GM19238 (cell line): ENCODE measurements at regions not wholly inside any gene's neighbourhood (a gene's known extent, or its start where the extent isn't known, plus 50 kb on each side); places are given as distances from the start of the nearest gene placed in this dataset.
"Not testable (repeated sequence)": the region's sequence is repeated elsewhere in the genome, so short reads cannot be mapped to it uniquely, and the experiment has no call there.

Experiments
- DNase-seq: peaks from one replicate; pipeline ENCODE4 v3.0.0; 2011; ENCODE audit warnings: low spot score; ENCODE audit not compliant: insufficient read length

DNA sequence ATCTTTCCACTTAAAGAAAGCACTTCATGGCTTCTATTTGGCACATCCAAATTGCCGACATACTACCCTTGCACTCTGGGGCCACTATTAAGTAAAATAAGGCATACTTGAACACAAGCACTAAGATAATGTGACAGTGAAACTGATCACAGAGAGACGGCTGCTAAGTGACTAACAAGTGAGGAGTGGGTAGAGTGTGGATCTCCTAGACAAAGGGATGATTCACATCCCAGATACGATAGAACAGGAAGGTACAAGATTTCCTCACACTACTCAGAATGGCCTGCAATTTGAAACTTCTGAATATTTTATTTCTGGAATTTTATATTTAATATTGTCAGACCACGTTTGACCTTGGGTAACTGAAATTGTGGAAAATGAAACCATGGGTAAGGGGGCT is 1721.8 kb upstream of the SPRY2 start:
- DNase-seq = no peak

DNA sequence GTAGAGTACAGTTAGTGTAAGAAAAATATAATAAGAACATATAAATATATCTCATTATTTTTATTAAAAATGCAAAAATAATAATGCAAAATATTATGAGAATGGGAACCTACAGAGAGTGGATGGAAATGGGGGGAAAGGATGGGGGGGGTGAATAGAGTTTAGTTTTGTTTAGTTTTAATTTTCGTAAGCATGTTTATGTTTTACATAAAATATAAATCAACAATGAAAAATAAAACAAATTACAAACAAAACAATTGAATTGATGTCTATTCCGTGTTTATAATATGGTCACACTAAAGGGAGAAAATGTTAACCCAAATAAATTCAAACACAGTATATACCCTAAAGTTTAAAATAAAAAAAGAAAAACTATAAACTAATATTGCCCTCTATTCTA is 1717.4 kb upstream of the SPRY2 start:
- no peak for DNase-seq

DNA sequence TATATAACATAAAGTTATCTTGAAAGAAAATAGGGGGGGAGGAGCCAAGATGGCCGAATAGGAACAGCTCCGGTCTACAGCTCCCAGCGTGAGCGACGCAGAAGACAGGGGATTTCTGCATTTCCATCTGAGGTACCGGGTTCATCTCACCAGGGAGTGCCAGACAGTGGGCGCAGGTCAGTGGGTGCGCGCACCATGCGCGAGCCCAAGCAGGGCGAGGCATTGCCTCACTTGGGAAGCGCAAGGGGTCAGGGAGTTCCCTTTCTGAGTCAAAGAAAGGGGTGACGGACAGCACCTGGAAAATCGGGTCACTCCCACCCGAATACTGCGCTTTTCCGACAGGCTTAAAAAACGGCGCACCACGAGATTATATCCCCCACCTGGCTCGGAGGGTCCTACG is 1704.4 kb upstream of the SPRY2 start:
- DNase-seq = not testable (repeated sequence)

DNA sequence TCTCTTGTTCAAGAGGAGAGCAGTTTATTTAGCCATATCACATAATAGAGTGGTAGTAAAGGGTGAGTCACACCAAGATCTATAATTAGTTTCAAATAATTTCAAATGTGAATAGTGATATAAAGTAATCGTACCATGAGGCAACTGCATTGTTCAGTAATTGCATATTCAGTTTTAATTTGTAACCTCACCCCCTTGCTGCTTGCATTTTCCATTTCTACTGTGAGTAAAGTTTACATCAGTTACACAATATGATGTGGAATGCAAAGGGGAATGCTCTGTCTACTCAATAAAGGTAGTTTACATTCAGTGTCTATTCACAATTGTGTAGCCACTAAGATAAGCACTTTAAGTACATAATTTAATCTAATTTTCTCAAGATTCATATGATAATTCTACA is 1695.7 kb upstream of the SPRY2 start:
- no peak for DNase-seq

- no peak for DNase-seq
These were observed 1670.4 kb upstream of the SPRY2 start for GRCh38 chr13:82011355-82011754.

DNA sequence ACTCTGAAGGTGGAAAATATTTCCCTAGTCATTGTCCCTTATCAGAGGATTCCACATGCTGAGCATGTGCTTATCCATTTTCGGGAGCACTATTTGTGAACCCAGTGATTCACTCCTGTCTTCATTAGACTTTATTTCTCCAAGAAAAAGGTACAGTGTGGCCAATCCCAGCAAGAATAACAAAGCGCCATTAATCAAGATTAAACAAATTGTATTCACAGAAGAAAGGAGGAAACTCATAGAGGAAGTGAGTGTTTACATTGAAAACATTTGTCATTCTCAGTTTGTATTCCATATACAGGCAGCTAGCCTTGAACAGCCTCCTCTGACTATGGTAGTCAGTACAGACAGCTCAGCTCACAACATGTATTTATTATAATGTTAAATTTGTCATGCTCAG is 1669.9 kb upstream of the SPRY2 start:
- no peak for DNase-seq

GRCh38 chr13:82002710-82003109 is 1661.8 kb upstream of the SPRY2 start:
- no peak for DNase-seq

DNA sequence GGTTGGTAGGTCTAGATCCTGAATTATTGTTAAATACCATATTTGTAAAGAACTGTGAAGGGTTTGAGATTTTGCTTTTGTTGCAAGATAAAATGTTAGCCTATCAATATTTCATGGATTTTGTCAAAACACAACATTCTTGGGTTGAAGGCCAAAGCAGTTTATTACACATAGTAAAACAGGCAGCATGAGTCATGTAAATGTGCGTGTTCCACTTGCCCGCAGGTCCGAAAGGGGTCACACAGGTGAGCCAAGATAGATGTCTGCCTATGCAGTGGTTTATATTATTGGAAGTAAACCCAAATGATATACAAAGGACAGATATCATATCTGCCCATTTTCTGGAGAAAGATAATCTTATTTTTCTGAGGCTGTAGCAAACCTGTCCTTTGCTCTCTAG is 1654.4 kb upstream of the SPRY2 start:
- DNase-seq = no peak

DNA sequence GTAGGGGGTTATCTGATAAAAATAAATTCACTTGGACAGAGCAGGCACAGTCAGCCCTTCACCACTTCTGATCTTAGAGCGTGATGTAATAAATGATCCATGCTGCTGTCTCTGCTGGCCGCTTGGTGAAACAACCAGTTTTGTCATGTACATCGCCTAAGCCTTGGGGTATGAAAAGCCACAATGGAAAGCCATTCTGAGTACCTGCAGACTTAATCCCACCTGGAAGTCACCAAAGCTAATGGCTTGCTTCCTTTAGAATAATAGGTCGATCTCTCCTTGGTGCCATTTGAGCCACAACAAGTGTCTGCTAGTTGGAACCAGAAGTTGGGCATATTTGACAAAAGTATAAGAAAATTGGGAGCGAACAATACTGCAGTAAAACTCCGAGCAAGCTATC is 1649.7 kb upstream of the SPRY2 start:
- DNase-seq = no peak

- DNase-seq = no peak
These were observed 1647.6 kb upstream of the SPRY2 start for GRCh38 chr13:81988567-81988966.

GRCh38 chr13:81987677-81988357 is 1646.9 kb upstream of the SPRY2 start:
- DNase-seq = no peak

DNA sequence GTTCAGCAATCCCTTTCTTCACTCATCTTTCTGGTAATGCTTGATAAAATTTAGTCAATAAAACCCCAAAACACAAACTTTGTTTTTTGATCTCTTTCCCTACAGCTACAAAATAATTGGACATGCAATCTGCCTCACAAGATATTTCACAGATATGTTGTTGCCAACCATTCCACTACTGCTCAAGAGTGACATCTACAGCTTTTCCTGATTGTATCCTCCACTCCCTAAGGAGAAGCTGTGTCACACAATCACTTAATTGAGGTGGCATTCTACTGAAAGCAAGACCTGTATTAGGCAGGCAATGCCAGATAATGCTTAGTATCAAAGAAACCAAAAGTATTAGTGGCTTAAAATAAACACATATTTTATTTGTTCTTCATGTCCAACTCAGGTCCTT is 1646.2 kb upstream of the SPRY2 start:
- no peak for DNase-seq

DNA sequence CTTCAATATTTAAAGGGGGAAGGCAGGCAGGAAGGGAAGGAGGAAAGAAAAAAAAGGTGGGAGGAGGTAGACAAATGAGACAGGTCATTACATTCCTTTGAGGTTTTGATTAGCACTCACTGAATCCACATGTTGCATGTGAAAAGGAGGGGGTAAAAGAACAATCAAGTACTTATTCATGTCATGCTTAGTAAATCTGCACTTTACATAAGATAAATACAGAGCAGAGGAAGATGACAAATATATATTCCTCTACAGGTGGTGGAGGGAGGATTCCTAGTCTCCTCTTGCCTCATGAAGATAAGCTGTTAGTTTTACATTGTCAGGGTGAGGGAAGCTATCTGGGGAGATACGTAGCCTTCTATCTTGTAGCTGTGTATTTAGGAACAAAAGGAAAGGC is 1645.4 kb upstream of the SPRY2 start:
- DNase-seq = no peak

DNA sequence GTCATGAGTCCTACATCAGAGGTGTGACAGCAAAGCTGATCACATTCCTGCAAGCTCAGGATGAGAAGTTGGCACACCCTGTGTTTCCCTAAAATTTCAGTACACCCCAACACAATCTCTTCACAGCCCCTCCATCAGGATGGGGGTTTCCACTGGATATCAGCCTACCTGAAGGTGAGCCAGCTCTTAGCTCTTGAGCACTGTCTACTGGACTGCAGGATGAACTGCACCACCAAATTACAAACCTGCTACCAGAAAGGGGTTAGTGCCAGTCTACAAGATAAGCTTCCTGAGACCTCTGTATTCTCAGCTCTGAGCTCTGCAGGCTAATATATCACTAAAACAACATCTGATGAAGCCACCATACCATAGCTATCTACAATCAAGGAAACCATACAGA is 1616.2 kb upstream of the SPRY2 start:
- no peak for DNase-seq

DNA sequence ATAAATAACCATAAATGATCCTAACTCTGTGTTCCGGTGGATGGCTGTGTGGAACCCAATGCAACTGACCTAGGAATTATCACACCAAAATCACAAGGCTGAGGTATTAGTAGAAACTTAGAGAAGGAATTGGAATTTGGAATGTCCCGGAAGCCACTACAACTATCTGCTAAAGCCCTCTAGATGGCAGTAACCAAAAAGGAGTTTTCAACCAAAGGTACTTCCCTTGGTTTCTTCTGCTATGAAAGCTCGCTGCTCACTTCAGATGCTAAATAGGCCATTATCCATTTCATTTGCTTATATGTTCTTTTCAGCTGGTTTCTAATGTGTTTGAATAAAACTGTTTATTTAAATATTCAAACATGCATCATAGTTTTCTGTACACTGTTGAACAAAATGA is 1589.1 kb upstream of the SPRY2 start:
- no peak for DNase-seq

- no peak for DNase-seq
These were observed 1586.4 kb upstream of the SPRY2 start for GRCh38 chr13:81927347-81927746.

DNA sequence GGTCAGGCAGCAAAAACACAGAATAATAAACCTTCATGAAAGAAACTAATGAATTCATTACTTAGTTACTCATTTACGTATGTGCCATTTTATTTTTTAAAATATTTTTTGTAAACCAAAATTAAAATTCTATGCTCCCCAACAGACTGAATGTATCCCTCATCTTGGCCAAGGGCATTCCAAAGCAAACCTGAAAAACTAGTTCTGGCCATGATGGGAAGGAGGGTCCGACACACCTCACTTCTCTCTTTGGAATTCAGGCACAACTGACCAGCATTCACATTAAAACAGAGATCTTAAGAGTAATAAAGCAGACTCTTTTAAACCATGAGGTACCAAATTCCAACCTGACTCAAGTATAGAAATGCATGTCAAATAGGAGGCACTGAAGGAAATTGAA is 1576.9 kb upstream of the SPRY2 start:
- DNase-seq = no peak

DNA sequence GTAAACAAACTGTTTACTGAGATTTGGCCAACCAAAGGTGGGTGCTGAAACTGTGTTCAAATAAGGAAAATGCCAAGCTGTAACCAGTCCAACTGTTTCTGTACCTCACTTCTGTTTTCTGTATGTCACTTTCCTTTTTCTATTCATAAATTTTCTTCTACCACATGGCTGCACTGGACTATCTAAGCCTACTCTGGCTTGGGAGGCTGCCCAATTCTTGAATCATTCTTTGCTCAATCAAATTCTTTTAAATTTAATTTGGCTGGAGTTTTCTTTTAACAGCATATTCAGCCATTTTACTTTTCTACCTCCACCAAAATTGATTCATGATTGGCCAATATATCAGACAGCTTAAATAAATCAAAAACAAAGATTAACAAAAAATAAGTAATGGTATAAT is 1575.5 kb upstream of the SPRY2 start:
- DNase-seq = no peak

DNA sequence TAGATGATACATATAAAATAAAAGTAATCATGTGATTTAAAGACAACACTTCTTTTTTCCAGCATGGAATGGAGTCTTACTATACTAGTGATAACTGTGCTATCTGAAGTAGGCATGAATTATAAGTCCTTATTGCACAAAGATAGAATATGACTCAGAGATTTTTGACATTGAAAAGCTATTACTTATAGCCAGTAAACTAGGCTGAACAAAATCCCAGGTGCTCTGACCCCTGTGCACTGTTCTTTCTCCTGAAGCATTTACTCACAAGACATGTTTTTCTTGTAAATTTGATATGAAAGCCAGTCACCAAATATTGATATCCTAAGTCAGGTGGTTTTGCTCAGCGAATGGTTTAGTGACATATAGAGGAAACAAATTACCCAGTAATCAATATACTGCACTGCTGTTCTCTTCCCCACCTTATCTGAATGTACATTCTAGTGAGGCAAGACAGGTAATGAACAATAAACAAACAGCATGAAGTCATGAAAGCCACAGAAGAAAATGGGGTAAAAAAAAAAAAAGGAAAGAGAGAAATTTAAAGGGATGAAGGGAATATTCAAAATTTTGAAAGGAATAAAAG is 1567.0 kb upstream of the SPRY2 start:
- DNase-seq = no peak

DNA sequence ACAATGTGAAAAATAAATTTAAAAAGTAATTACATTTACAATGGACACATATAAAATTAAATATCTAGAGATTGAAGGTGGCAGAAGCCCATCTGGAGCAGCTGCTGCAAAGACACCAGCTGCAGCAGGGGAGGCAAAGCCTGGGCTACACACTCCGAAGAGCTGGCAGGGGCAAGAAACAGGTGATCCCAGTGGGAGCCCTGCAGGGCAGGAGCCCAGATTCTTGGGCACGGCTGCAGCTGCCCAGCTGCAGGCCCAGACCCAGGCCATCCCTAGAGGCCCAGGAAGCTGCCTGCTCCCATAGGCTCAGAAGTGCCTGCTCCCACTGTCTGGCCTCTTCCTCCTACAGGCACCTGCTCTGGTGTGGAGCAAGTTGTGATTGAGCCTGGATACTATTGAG is 1547.9 kb upstream of the SPRY2 start:
- no peak for DNase-seq

DNA sequence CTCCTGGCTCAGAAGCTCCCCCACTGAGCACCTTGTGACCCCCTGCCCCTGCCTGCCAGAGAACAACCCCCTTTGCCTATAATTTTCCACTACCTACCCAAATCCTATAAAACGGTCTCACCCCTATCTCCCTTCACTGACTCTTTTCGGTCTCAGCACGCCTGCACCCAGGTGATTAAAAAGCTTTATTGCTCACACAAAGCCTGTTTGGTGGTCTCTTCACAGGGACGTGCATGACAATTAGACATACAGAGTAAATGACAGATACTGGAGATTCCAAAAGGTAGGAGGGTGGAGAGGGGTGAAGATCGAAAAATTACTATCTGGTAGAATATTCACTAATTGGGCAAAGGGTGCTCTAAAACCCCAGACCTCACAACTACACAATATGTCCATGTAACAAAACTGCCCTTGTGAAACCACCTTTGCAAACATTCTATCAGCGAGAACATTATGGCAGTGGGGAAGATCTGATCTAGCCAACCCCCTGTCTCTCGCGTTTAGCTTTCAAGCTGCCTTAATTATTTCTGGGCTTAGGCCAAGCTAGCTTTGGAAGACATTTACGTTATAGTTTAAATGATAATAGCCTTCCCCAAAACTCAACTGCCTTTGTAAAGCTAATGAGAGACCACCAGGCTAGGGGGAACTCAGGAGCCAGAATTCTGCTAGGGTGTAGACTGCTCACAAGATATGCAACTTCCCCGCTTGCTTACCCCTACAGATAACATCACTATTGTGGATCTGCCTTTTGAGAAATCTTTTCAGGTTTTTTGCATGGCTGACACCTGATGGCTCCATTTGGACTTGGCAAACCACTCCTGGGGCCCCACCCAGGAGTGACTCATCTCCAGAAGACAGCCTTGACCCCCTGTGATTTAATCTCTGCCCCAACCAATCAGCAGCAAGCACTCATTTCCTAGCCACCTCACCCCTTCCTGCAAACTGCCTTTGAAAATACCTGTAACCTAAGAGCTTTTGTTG is 1534.0 kb upstream of the SPRY2 start:
- no peak for DNase-seq

DNA sequence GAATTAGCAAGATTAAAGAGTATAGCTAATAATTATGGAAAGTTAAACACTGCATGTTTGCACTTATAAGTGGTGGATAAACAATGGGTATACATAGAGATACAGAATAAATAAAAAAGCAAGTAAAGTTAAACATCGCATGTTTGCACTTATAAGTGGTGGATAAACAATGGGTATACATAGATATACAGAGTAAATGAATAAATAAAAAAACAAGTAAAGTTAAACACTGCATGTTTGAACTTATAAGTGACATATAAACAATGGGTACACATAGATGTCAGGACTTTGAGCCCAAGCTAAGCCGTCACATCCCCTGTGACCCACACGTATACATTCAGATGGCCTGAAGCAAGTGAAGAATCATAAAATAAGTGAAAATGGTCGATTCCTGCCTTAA is 1533.3 kb upstream of the SPRY2 start:
- DNase-seq = no peak
